Psoas muscle (tissue), 7 donors: ENCODE measurements at regions not wholly inside any gene's neighbourhood (a gene's known extent, or its start where the extent isn't known, plus 50 kb on each side); places are given as distances from the start of the nearest gene placed in this dataset.

Experiments
- ATAC-seq, 4 donors: fragments of 200-7000 bp; cut with Tn5 transposase; one replicate each; pipeline ENCODE4 v1.9.1; 2020; ENCODE audit warnings: moderate library complexity in 3 of 4, mild to moderate bottlenecking in 2 of 4
- DNase-seq, 2 donors: peaks; one replicate each; pipeline ENCODE4 v3.0.0-alpha.2; 2020
- H3K27ac ChIP-seq: fragments of 200-600 bp; one replicate; pipeline ENCODE4 v1.8.0; 2022
- H3K27me3 ChIP-seq, 3 donors: fragments of 200-600 bp in 1 of 3; one replicate each; pipeline versions ENCODE4 v1.6.1 to v1.8.0; 2013 to 2022; ENCODE audit warnings: low read length in 2 of 3, mild to moderate bottlenecking in 2 of 3, moderate library complexity in 1 of 3; ENCODE audit not compliant: insufficient read depth in 3 of 3
- H3K36me3 ChIP-seq, 2 donors: fragments of 200-600 bp in 1 of 2; one replicate each; pipeline versions ENCODE4 v1.6.1 to v1.8.0; 2013 to 2022; ENCODE audit warnings: low read depth in 1 of 2, mild to moderate bottlenecking in 1 of 2, moderate library complexity in 1 of 2; ENCODE audit not compliant: insufficient read depth in 1 of 2
- H3K4me1 ChIP-seq: fragments of 200-600 bp; one replicate; pipeline ENCODE4 v1.8.0; 2022
- H3K4me3 ChIP-seq: fragments of 200-600 bp; one replicate; pipeline ENCODE4 v1.8.0; 2022; ENCODE audit warnings: mild to moderate bottlenecking
- H3K9me3 ChIP-seq: fragments of 200-600 bp; one replicate; pipeline ENCODE4 v1.8.0; 2022
- CTCF ChIP-seq: fragments of 200-600 bp; IDR thresholded peaks from one replicate; pipeline ENCODE4 v1.8.0; 2022; ENCODE audit warnings: antibody characterized with exemption
- WGBS, 3 donors: extraction: QIAGEN DNeasy Blood & Tissue Kit; methylation state at CpG; one replicate each; pipeline versions ENCODE4 v1.1.6 to v1.1.7; 2013; 5-methylcytosine and 5-hydroxymethylcytosine counted together
- intact Hi-C, 2 donors: fragments of 100-400 bp; cut with DNase I; formaldehyde crosslinking; loops; one replicate each; pipeline versions ENCODE4 v1.11.0 to v1.14.2; 2022
- donor health status: healthy with polysubstance abuse.
- donor health status: DM: no; HTN: no; CAD: no; lungs with moderate emphysema.
- donor health status: Bipolar disorder and iron deficiency.
- donor health status: healthy.
- donor health status: DM: yes; HTN: yes; CAD: no.
- donor health status: DM: no; HTN: no; CAD: no.
- donor health status: DM: yes; HTN: yes; CAD: no.

DNA sequence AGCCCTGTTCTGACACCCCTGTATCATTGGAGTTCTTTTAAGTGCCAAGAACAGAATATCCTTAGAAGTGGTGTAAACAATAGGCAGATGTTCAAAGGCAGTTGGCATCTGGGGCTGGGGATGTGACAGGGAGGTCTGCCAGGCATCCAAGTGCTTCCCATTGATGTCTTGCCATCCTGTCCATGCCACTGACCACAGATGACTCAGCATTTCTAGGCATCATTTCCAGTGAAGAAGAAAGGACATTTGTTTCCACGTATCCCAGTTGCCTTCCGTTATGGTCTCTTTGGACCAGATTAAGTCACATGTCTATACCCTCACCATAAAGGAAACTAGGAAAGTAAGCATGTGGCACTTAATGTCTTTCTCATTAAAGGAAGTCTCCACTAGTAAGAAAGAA, 76.7 kb upstream of the BARX2 start:
- H3K9me3 ChIP-seq, result no peaks in the 10 kb centered on the region
- H3K4me1 ChIP-seq, result no peaks in the 10 kb centered on the region
- intact Hi-C loops, result no loop called here
- no peak for DNase-seq
- peaks cover 0 to 3% (median 0%) of the 10 kb centered on the region in 3 donors for H3K27me3 ChIP-seq
- TF ChIP-seq CTCF, result no peak
- WGBS, 3 donors, result 28 to 44% (median 34%) methylated on average over 2 of the region's 2 CpGs
- no peaks in the 10 kb centered on the region for H3K36me3 ChIP-seq
- H3K4me3 ChIP-seq, result no peak overlapping the region
- H3K27ac ChIP-seq, result no peak overlapping the region
- peak in 1 of 4 donors; percentile 40 for ATAC-seq

DNA sequence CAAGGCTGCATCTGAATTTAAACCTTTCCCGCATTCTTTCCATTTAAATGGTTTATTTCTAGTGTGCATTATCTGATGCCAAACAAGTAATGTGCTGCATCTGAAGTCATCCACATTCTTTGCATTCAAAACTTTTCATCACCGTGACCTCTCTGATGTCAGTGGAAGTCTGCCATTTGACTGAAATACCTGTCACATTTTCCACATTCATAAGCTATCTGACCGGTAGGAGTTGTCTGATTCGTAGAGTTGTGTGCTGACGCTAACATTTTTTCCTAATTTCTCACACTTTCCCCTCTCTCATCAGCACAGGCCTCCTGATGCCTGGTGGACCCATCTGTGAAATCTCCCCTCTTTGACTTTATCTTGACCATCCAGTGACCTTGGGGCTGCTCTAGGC, 79.9 kb upstream of the BARX2 start:
- no peak for TF ChIP-seq CTCF
- 45 to 55% (median 46%) methylated on average over 5 of the region's 5 CpGs for WGBS, 3 donors
- Histone ChIP-seq H3K27ac (no peak overlapping the region), H3K36me3 (no peaks in the 10 kb centered on the region), H3K4me1 (no peaks in the 10 kb centered on the region), H3K27me3 (peaks cover 0 to 3% (median 0%) of the 10 kb centered on the region in 3 donors), H3K9me3 (no peaks in the 10 kb centered on the region), H3K4me3 (no peak overlapping the region)
- DNase-seq (no peak), ATAC-seq (no peak)
- intact Hi-C loops, result no loop called here

GRCh38 chr11:129292771-129293170, 82.9 kb upstream of the BARX2 start:
- Histone ChIP-seq H3K27ac (no peak overlapping the region), H3K4me3 (no peak overlapping the region), H3K9me3 (no peaks in the 10 kb centered on the region), H3K4me1 (no peaks in the 10 kb centered on the region), H3K27me3 (peaks cover 0 to 2% (median 0%) of the 10 kb centered on the region in 3 donors), H3K36me3 (no peaks in the 10 kb centered on the region)
- intact Hi-C loops, result no loop called here
- 35 to 73% (median 69%) methylated on average over 2 of the region's 2 CpGs for WGBS, 3 donors
- no peak for TF ChIP-seq CTCF
- no peak for ATAC-seq
- DNase-seq, result no peak

GRCh38 chr11:129292092-129292491, 83.6 kb upstream of the BARX2 start:
- 88 to 93% (median 88%) methylated on average over 2 of the region's 2 CpGs for WGBS, 3 donors

More at GRCh38 chr11:129292092-129292491, 83.6 kb upstream of the BARX2 start:
- ATAC-seq, result no peak
- no peaks in the 10 kb centered on the region for H3K36me3 ChIP-seq
- no peak for DNase-seq
- H3K4me3 ChIP-seq, result no peak overlapping the region
- H3K27me3 ChIP-seq, result peaks cover 0 to 5% (median 0%) of the 10 kb centered on the region in 3 donors
- no peak overlapping the region for H3K27ac ChIP-seq
- H3K9me3 ChIP-seq, result no peaks in the 10 kb centered on the region
- H3K4me1 ChIP-seq, result no peaks in the 10 kb centered on the region
- intact Hi-C loops, result no loop called here
- TF ChIP-seq CTCF, result no peak
